HT1080 (cell line): ENCODE measurements at regions not wholly inside any gene's neighbourhood (a gene's known extent, or its start where the extent isn't known, plus 50 kb on each side); places are given as distances from the start of the nearest gene placed in this dataset.
"Not testable (repeated sequence)": the region's sequence is repeated elsewhere in the genome, so short reads cannot be mapped to it uniquely, and the experiment has no call there.

Experiments
- DNase-seq: peaks from one replicate; pipeline ENCODE4 v3.0.0-alpha.2; 2015; ENCODE audit warnings: low read depth

- DNase-seq: peak; percentile 29
These were observed 64.7 kb downstream of the KCNJ18 start for GRCh38 chr17:21756856-21757619.

- DNase-seq: not testable (repeated sequence)
These were observed 67.3 kb downstream of the KCNJ18 start for GRCh38 chr17:21759636-21760035.

GRCh38 chr17:21763738-21764340, 71.5 kb downstream of the KCNJ18 start:
- DNase-seq: not testable (repeated sequence)

- not testable (repeated sequence) for DNase-seq
These were observed 73.4 kb downstream of the KCNJ18 start for GRCh38 chr17:21765651-21766290.

- not testable (repeated sequence) for DNase-seq
These were observed 74.2 kb downstream of the KCNJ18 start for GRCh38 chr17:21766565-21766964.

GRCh38 chr17:21767162-21768156, 75.1 kb downstream of the KCNJ18 start:
- not testable (repeated sequence) for DNase-seq

GRCh38 chr17:21768244-21768643, 75.9 kb downstream of the KCNJ18 start:
- not testable (repeated sequence) for DNase-seq

- not testable (repeated sequence) for DNase-seq
These were observed 76.6 kb downstream of the KCNJ18 start for GRCh38 chr17:21768729-21769462.

GRCh38 chr17:21769781-21770180, 77.5 kb downstream of the KCNJ18 start:
- DNase-seq: not testable (repeated sequence)

- DNase-seq: not testable (repeated sequence)
These were observed 78.4 kb downstream of the KCNJ18 start for GRCh38 chr17:21770466-21771446.

GRCh38 chr17:21772321-21772720, 80.0 kb downstream of the KCNJ18 start:
- DNase-seq: no peak

GRCh38 chr17:21772991-21773713, 80.8 kb downstream of the KCNJ18 start:
- not testable (repeated sequence) for DNase-seq

- DNase-seq: no peak
These were observed 81.9 kb downstream of the KCNJ18 start for GRCh38 chr17:21774263-21774662.

- not testable (repeated sequence) for DNase-seq
These were observed 83.2 kb downstream of the KCNJ18 start for GRCh38 chr17:21775566-21775965.

GRCh38 chr17:21776921-21777320, 84.6 kb downstream of the KCNJ18 start:
- not testable (repeated sequence) for DNase-seq

GRCh38 chr17:21778866-21779265, 86.5 kb downstream of the KCNJ18 start:
- DNase-seq: not testable (repeated sequence)

GRCh38 chr17:21780293-21780888, 88.1 kb downstream of the KCNJ18 start:
- DNase-seq: not testable (repeated sequence)
